ENCODE measurements at regions not wholly inside any gene's neighbourhood (a gene's known extent, or its start where the extent isn't known, plus 50 kb on each side); places are given as distances from the start of the nearest gene placed in this dataset.

- Mint-ChIP-seq H3K27me3 (peaks cover 14 to 27% of the 10 kb centered on the region in 2 donors), H3K4me1 (no peaks in the 10 kb centered on the region), H3K36me3 (no peaks in the 10 kb centered on the region), H3K9me3 (no peaks in the 10 kb centered on the region), H3K4me3 (no peak overlapping the region), H3K27ac (no peak overlapping the region)
- Histone ChIP-seq H3K36me3 (ENCODE audit: control insufficient read depth in 2 of 2, extremely low read depth in 1 of 2, insufficient read depth in 1 of 2, low read length in 1 of 2) (no peaks in the 10 kb centered on the region), H3K4me1 (ENCODE audit: control insufficient read depth in 1 of 2, extremely low read depth in 1 of 2, insufficient read depth in 2 of 2, low read length in 2 of 2) (no peaks in the 10 kb centered on the region), H3K27me3 (replicated peaks in 1 of 2; ENCODE audit: control insufficient read depth in 2 of 2, extremely low read depth in 1 of 2, insufficient read depth in 2 of 2, low read length in 1 of 2) (peaks cover 0 to 18% of the 10 kb centered on the region in 2 experiments), H3K27ac (ENCODE audit: low read length) (no peak overlapping the region), H3K9me3 (no peaks in the 10 kb centered on the region), H3K4me3 (ENCODE audit: control insufficient read depth in 1 of 2, extremely low read depth in 1 of 2, low read length in 1 of 2) (no peak overlapping the region)
- no peak for DNase-seq
- no peak for ATAC-seq (replicated peaks in 1 of 4)
- ChIA-PET CTCF (interaction anchor here in 1 of 2 donors (0.6 kb wide), 1 partner anchor 824 kb away, joined by 7 read pairs; no protein-coding TSS in a partner anchor), POLR2A (no interaction called here)
- 63% methylated on average over 3 of the region's 4 CpGs for WGBS (ENCODE audit: insufficient coverage)
Observed at GRCh38 chr10:8511026-8511425, 456.5 kb downstream of the GATA3 start.

GRCh38 chr10:8513155-8514147 is 459.0 kb downstream of the GATA3 start:
- H3K4me1 Mint-ChIP-seq = no peaks in the 10 kb centered on the region
- CTCF ChIA-PET = interaction anchor here (0.6 kb wide), 2 partner anchors 10 to 643 kb away, joined by 3 read pairs; no protein-coding TSS in a partner anchor
- peaks cover 0 to 18% of the 10 kb centered on the region in 2 experiments for H3K27me3 ChIP-seq (replicated peaks in 1 of 2; ENCODE audit: control insufficient read depth in 2 of 2, extremely low read depth in 1 of 2, insufficient read depth in 2 of 2, low read length in 1 of 2)

GRCh38 chr10:8520382-8520781 is 465.9 kb downstream of the GATA3 start:
- no peaks in the 10 kb centered on the region for H3K4me1 ChIP-seq (ENCODE audit: control insufficient read depth in 1 of 2, extremely low read depth in 1 of 2, insufficient read depth in 2 of 2, low read length in 2 of 2)
- Mint-ChIP-seq H3K4me3 (no peak overlapping the region), H3K27ac (no peak overlapping the region), H3K4me1 (no peaks in the 10 kb centered on the region), H3K36me3 (no peaks in the 10 kb centered on the region), H3K27me3 (peaks cover 2 to 6% of the 10 kb centered on the region in 2 donors), H3K9me3 (peaks cover 0 to 7% (median 0%) of the 10 kb centered on the region in 3 donors)
- H3K27me3 ChIP-seq (replicated peaks in 1 of 2; ENCODE audit: control insufficient read depth in 2 of 2, extremely low read depth in 1 of 2, insufficient read depth in 2 of 2, low read length in 1 of 2) = no peaks in the 10 kb centered on the region
- POLR2A ChIA-PET = no interaction called here
- H3K27ac ChIP-seq (ENCODE audit: low read length) = no peak overlapping the region
- H3K36me3 ChIP-seq (ENCODE audit: control insufficient read depth in 2 of 2, extremely low read depth in 1 of 2, insufficient read depth in 1 of 2, low read length in 1 of 2) = no peaks in the 10 kb centered on the region
- no peak for DNase-seq
- no CpG with 5 or more reads among the region's 2 CpGs for WGBS (ENCODE audit: insufficient coverage)
- ATAC-seq (replicated peaks in 1 of 4) = no peak
- no peak overlapping the region for H3K4me3 ChIP-seq (ENCODE audit: control insufficient read depth in 1 of 2, extremely low read depth in 1 of 2, low read length in 1 of 2)
- CTCF ChIA-PET = no interaction called here
- no peaks in the 10 kb centered on the region for H3K9me3 ChIP-seq

More at GRCh38 chr10:8513155-8514147, 459.0 kb downstream of the GATA3 start:
- DNase-seq = no peak
- Histone ChIP-seq H3K36me3 (ENCODE audit: control insufficient read depth in 2 of 2, extremely low read depth in 1 of 2, insufficient read depth in 1 of 2, low read length in 1 of 2) (no peaks in the 10 kb centered on the region), H3K9me3 (no peaks in the 10 kb centered on the region), H3K4me3 (ENCODE audit: control insufficient read depth in 1 of 2, extremely low read depth in 1 of 2, low read length in 1 of 2) (no peak overlapping the region), H3K27ac (ENCODE audit: low read length) (no peak overlapping the region), H3K4me1 (ENCODE audit: control insufficient read depth in 1 of 2, extremely low read depth in 1 of 2, insufficient read depth in 2 of 2, low read length in 2 of 2) (no peaks in the 10 kb centered on the region)
- H3K9me3 Mint-ChIP-seq = no peaks in the 10 kb centered on the region
- no peak overlapping the region for H3K27ac Mint-ChIP-seq
- no peak overlapping the region for H3K4me3 Mint-ChIP-seq
- H3K27me3 Mint-ChIP-seq = peaks cover 8 to 18% of the 10 kb centered on the region in 2 donors
- no peak for ATAC-seq (replicated peaks in 1 of 4)
- POLR2A ChIA-PET = no interaction called here
- WGBS (ENCODE audit: insufficient coverage) = 96% methylated on average over 38 of the region's 41 CpGs
- H3K36me3 Mint-ChIP-seq = no peaks in the 10 kb centered on the region

- no peaks in the 10 kb centered on the region for H3K9me3 Mint-ChIP-seq
- no CpG with 5 or more reads among the region's 3 CpGs for WGBS (ENCODE audit: insufficient coverage)
- Histone ChIP-seq H3K4me3 (ENCODE audit: control insufficient read depth in 1 of 2, extremely low read depth in 1 of 2, low read length in 1 of 2) (no peak overlapping the region), H3K4me1 (ENCODE audit: control insufficient read depth in 1 of 2, extremely low read depth in 1 of 2, insufficient read depth in 2 of 2, low read length in 2 of 2) (no peaks in the 10 kb centered on the region), H3K9me3 (no peaks in the 10 kb centered on the region), H3K27me3 (replicated peaks in 1 of 2; ENCODE audit: control insufficient read depth in 2 of 2, extremely low read depth in 1 of 2, insufficient read depth in 2 of 2, low read length in 1 of 2) (no peaks in the 10 kb centered on the region), H3K36me3 (ENCODE audit: control insufficient read depth in 2 of 2, extremely low read depth in 1 of 2, insufficient read depth in 1 of 2, low read length in 1 of 2) (no peaks in the 10 kb centered on the region), H3K27ac (ENCODE audit: low read length) (no peak overlapping the region)
- H3K4me1 Mint-ChIP-seq = peaks cover 0 to 2% (median 0%) of the 10 kb centered on the region in 3 donors
- H3K36me3 Mint-ChIP-seq = no peaks in the 10 kb centered on the region
- CTCF ChIA-PET = no interaction called here
- H3K4me3 Mint-ChIP-seq = no peak overlapping the region
- DNase-seq (no peak), ATAC-seq (replicated peaks in 1 of 4) (no peak)
- H3K27me3 Mint-ChIP-seq = peaks cover 3 to 5% of the 10 kb centered on the region in 2 donors
- no peak overlapping the region for H3K27ac Mint-ChIP-seq
- POLR2A ChIA-PET = no interaction called here
Observed at GRCh38 chr10:8527773-8528172, 473.3 kb downstream of the GATA3 start.

GRCh38 chr10:8531116-8531515 is 476.6 kb downstream of the GATA3 start:
- POLR2A ChIA-PET = no interaction called here
- DNase-seq = no peak
- Mint-ChIP-seq H3K4me1 (peaks cover 0 to 2% (median 0%) of the 10 kb centered on the region in 3 donors), H3K27me3 (peaks cover 0 to 10% of the 10 kb centered on the region in 2 donors), H3K36me3 (no peaks in the 10 kb centered on the region), H3K27ac (no peak overlapping the region), H3K9me3 (no peaks in the 10 kb centered on the region), H3K4me3 (no peak overlapping the region)
- no peak for ATAC-seq (replicated peaks in 1 of 4)
- no peaks in the 10 kb centered on the region for H3K4me1 ChIP-seq (ENCODE audit: control insufficient read depth in 1 of 2, extremely low read depth in 1 of 2, insufficient read depth in 2 of 2, low read length in 2 of 2)
- CTCF ChIA-PET = no interaction called here
- H3K27ac ChIP-seq (ENCODE audit: low read length) = no peak overlapping the region
- no peak overlapping the region for H3K4me3 ChIP-seq (ENCODE audit: control insufficient read depth in 1 of 2, extremely low read depth in 1 of 2, low read length in 1 of 2)
- WGBS (ENCODE audit: insufficient coverage) = no CpG with 5 or more reads among the region's 8 CpGs
- H3K9me3 ChIP-seq = no peaks in the 10 kb centered on the region
- H3K27me3 ChIP-seq (replicated peaks in 1 of 2; ENCODE audit: control insufficient read depth in 2 of 2, extremely low read depth in 1 of 2, insufficient read depth in 2 of 2, low read length in 1 of 2) = no peaks in the 10 kb centered on the region
- H3K36me3 ChIP-seq (ENCODE audit: control insufficient read depth in 2 of 2, extremely low read depth in 1 of 2, insufficient read depth in 1 of 2, low read length in 1 of 2) = no peaks in the 10 kb centered on the region

GRCh38 chr10:8532647-8533046 is 478.2 kb downstream of the GATA3 start:
- no peak overlapping the region for H3K4me3 ChIP-seq (ENCODE audit: control insufficient read depth in 1 of 2, extremely low read depth in 1 of 2, low read length in 1 of 2)
- no peak overlapping the region for H3K4me3 Mint-ChIP-seq
- ChIA-PET CTCF (no interaction called here), POLR2A (no interaction called here)
- H3K27me3 Mint-ChIP-seq = peaks cover 0 to 10% of the 10 kb centered on the region in 2 donors
- no peak for ATAC-seq (replicated peaks in 1 of 4)
- no peak for DNase-seq
- H3K36me3 Mint-ChIP-seq = no peaks in the 10 kb centered on the region
- no peaks in the 10 kb centered on the region for H3K27me3 ChIP-seq (replicated peaks in 1 of 2; ENCODE audit: control insufficient read depth in 2 of 2, extremely low read depth in 1 of 2, insufficient read depth in 2 of 2, low read length in 1 of 2)
- no peaks in the 10 kb centered on the region for H3K4me1 ChIP-seq (ENCODE audit: control insufficient read depth in 1 of 2, extremely low read depth in 1 of 2, insufficient read depth in 2 of 2, low read length in 2 of 2)
- no peaks in the 10 kb centered on the region for H3K36me3 ChIP-seq (ENCODE audit: control insufficient read depth in 2 of 2, extremely low read depth in 1 of 2, insufficient read depth in 1 of 2, low read length in 1 of 2)
- H3K9me3 Mint-ChIP-seq = no peaks in the 10 kb centered on the region
- no peak overlapping the region for H3K27ac Mint-ChIP-seq
- peaks cover 0 to 2% (median 0%) of the 10 kb centered on the region in 3 donors for H3K4me1 Mint-ChIP-seq
- no peaks in the 10 kb centered on the region for H3K9me3 ChIP-seq
- H3K27ac ChIP-seq (ENCODE audit: low read length) = no peak overlapping the region
